GM12874 (cell line): ENCODE measurements at regions not wholly inside any gene's neighbourhood (a gene's known extent, or its start where the extent isn't known, plus 50 kb on each side); places are given as distances from the start of the nearest gene placed in this dataset.

Experiments
- CTCF ChIP-seq: IDR thresholded peaks from 2 replicates; pipeline ENCODE4 v1.5.1; 2011; ENCODE audit warnings: low read depth, mild to moderate bottlenecking, control low read depth, low read length, moderate library complexity; ENCODE audit not compliant: insufficient read depth

- TF ChIP-seq CTCF, result no peak
These were observed 122.3 kb upstream of the TMEM164 start for GRCh38 chrX:109880629-109881028.

- TF ChIP-seq CTCF, result peak; percentile 70
These were observed 116.7 kb upstream of the TMEM164 start for GRCh38 chrX:109886122-109886761.

GRCh38 chrX:109889289-109890006, 113.5 kb upstream of the TMEM164 start:
- TF ChIP-seq CTCF, result no peak

- no peak for TF ChIP-seq CTCF
These were observed 112.6 kb upstream of the TMEM164 start for GRCh38 chrX:109890300-109890699.

- TF ChIP-seq CTCF, result peak; percentile 79
These were observed 111.9 kb upstream of the TMEM164 start for GRCh38 chrX:109890910-109891502.

- TF ChIP-seq CTCF, result no peak
These were observed 100.2 kb upstream of the TMEM164 start for GRCh38 chrX:109902665-109903064.

GRCh38 chrX:109911046-109911445, 91.9 kb upstream of the TMEM164 start:
- TF ChIP-seq CTCF, result no peak
